ENCODE measurements at regions not wholly inside any gene's neighbourhood (a gene's known extent, or its start where the extent isn't known, plus 50 kb on each side); places are given as distances from the start of the nearest gene placed in this dataset.

- TF ChIP-seq POLR2AphosphoS5 (IDR thresholded peaks at IDR 0.05; ENCODE audit: borderline replicate concordance, low read depth, low read length) (no peak), EZH2 (IDR thresholded peaks at IDR 0.05) (no peak), FOXP2 (optimal IDR thresholded peaks at IDR 0.05; ENCODE audit: control extremely low read depth, extremely low read length, insufficient read depth) (no peak)
Observed at GRCh38 chr1:93739472-93739871, 57.8 kb upstream of the BCAR3 start.
